HG03103 (cell line): ENCODE measurements at regions not wholly inside any gene's neighbourhood (a gene's known extent, or its start where the extent isn't known, plus 50 kb on each side); places are given as distances from the start of the nearest gene placed in this dataset.
"Not testable (repeated sequence)": the region's sequence is repeated elsewhere in the genome, so short reads cannot be mapped to it uniquely, and the experiment has no call there.

Experiments used
- ATAC-seq: cut with Tn5 transposase; IDR thresholded peaks from one replicate; pipeline ENCODE4 v1.9.1; 2021; ENCODE audit warnings: low read depth; ENCODE audit not compliant: unreplicated experiment

- ATAC-seq: no peak
These were observed 212.8 kb downstream of the GPAT3 start for GRCh38 chr4:83748711-83749110.

DNA sequence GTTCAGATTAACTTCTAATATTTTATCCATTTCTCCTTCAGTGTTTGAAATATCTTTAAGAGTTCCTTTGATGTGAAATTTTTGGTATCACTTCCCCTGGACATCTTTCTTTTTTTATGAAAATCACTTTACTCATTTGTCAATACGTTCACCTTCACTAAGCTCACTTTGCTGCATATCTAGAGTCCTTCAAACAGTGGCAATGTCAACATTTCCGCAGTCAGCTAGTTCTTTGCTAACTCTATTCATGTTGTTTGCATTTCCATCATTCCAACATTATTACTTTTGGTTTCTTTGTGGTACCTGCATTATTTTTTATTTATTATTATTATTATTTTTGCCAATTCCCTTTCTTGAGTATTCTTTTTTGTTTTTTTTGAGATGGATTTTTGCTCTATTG is 203.0 kb downstream of the GPAT3 start:
- ATAC-seq: no peak

- no peak for ATAC-seq
These were observed 198.7 kb downstream of the GPAT3 start for GRCh38 chr4:83734576-83734975.

DNA sequence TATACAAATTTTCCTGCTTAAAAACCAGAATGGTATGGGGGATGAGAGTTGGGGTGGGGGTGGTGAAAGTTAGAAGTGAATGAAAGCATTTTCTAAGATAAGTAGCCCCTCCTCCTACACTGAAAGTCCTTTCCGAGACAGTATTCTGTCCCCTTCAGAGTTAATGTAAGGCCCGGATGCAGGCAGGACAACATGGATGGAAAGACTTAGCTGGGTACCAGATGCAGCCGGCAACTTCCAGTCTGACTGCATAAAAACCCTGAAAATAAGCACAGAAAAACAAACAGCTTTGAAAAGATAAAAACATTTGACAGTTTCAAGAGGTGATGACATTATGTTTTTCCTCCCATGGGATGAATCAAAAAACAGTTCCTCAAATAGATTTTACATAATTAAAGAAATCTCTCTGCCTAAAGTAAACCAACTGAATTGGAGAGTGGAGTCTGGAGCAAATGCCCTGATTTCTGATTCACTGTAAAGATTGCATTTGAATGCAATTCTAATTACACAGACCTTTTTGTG is 196.3 kb downstream of the GPAT3 start:
- ATAC-seq: no peak

DNA sequence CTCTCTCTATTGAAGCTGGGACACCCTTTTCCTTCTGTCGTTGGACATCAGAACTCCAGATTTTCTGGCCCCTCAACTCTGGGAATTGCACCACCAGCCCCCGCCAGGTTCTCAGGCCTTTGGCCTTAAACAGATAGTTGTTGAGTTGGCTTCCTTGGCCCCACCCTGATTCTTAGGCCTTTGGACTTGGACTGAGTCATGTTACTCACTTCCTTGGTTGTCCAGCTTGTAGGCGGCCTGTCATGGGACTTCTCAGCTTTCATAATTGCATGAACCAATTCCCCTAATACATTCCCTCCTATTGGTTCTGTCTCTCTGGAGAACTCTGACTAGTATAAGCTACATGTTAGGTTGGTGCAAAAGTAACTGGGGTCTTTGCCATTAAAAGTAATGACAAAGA is 195.7 kb downstream of the GPAT3 start:
- no peak for ATAC-seq

- ATAC-seq: not testable (repeated sequence)
These were observed 195.1 kb downstream of the GPAT3 start for GRCh38 chr4:83730958-83731357.

DNA sequence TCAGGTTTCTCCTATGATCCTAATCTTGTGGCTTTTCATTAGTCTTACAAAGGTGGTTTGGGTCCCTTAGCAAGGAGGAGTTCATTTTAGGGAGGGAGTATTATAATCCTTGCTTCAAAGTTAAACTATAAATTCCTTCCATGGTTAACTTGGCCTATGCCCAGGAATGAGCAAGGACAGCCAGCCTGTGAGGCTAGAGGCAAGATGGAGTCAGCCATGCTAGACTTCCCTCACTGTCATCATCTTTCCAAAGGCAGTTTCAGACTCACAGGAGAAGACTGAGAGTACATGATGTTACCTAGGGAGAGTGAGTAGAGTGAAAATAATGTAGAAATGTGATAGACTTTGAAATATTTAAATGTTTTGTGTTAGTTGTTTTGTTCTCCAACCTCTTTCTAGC is 192.3 kb downstream of the GPAT3 start:
- ATAC-seq: no peak

DNA sequence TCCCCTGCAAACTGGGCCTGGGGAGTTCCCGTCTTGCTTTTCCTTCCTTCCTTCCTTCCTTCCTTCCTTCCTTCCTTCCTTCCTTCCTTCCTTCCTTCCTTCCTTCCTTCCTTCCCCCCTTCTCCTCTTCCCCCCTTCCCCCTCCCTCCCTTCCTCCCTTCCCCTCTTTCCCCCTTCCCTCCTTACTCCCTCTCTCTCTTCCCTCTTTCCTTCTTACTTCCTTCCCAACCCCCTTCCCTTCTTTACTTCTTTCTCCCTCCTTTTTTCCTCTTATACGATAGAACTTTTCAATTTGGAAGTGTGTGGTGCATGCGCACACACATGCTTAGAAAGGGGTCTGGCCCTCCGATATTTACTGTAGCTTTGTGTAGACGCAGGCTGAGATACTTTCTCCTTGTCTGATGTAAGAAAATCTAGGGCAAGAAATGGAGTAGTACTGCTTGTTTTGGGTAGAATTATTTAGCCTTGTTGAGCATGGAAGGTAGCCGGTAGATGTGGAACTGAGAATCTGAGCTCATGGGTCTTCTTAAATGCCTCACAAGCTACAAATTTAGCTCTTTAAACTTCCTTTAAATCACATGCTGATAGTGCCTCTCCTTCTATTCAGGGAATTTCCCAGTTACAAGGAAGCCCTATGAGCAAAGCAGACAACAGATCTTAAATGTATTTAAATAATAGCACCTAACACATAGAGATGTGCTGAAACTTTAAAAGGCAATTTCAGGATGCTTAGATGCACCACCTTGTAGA is 189.6 kb downstream of the GPAT3 start:
- no peak for ATAC-seq

DNA sequence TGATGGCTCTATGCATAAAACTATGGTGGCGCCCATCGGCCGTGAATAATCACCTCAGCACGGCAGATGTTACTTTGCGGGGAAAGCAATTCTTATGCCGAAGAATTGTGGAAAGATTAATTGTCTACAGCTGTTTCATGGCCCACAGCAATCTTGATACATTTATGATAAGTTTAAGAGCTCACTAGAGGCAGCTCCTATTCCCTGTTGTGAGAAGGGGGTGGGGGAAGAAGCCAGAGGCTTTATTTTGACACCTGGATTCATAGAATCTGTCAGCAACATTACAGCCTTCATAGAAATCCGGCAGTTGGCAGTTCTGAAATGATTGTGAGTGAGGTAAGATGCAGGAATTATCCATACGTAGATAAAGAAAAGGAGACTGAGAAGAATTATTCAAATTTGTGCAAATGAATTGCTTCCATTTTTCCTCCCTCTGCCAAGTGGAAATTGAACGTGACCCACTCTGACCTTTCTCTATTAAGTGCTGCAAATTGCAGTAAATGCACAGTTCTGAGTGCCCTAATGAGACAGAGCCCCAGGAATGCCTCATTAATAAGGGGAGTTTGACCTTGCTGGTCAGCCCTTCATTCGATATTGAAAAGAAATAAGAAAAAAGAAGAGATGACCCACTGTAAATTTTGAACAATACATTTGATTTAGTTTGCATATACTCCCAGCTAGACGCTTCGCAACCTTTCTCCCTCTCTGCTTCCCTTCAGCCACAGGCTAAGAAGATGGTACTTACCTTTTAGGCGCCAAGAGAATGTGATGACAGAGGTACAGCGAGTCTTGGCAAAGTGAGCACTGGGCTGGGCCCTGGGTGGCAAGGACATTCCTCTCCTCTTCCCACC is 188.8 kb downstream of the GPAT3 start:
- ATAC-seq: no peak

- no peak for ATAC-seq
These were observed 187.7 kb downstream of the GPAT3 start for GRCh38 chr4:83723609-83724008.

- no peak for ATAC-seq
These were observed 186.9 kb downstream of the GPAT3 start for GRCh38 chr4:83722730-83723269.

DNA sequence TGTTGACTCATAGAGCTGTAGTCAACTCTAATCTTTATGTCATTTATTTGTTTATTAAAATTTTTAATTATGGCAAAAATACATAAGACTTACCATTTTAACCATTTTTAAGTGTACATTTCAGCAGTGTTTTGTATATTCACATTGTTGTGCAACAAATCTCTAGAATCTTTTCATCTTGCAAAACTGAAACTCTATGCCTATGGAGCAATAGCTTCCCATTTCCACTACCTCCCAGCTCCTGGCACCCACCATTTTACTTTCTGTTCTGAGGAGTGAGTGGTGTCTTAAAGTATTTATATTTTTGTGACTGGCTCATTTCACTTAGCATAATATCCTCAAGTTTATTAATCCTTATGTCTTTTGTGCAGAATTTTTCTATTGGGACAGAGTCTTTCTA is 181.0 kb downstream of the GPAT3 start:
- ATAC-seq: no peak

DNA sequence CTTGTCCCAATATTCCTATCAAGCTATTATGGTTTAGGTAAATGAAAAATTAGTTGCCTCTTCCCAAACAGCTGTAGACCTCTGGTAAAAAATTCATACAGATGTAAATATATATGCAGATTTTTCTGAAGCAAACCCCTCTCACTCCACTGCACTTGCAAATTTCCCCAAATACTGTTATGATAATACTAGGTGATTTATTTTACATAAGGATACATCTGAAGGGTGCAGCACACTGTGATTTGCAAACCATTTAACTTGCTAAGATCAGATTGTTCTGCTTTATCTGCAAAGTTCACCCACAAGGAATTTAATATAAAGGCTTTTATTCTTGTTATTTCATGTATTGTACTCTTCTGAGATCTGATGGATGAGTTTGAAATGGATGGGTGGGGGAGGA is 177.0 kb downstream of the GPAT3 start:
- ATAC-seq: no peak

DNA sequence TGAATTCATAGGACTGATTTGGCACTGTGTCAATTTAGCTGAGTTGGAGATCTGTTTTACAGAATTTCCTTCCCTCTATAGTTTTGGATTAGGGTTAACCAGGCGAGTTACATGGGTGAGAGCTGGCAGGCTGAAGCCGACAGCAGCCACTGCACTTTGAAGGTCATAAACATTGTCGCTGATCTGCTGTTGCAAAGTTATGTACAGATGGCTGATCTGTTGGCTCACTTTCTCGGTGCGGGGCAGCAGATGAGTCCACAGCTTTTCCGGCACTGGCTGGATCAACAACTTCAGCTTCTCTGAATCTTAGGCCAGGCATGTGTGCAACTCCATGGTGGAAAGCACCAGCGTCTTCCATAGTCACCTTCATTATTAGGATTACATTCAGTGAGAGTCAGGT is 173.7 kb downstream of the GPAT3 start:
- no peak for ATAC-seq

- no peak for ATAC-seq
These were observed 172.7 kb downstream of the GPAT3 start for GRCh38 chr4:83708500-83709175.

DNA sequence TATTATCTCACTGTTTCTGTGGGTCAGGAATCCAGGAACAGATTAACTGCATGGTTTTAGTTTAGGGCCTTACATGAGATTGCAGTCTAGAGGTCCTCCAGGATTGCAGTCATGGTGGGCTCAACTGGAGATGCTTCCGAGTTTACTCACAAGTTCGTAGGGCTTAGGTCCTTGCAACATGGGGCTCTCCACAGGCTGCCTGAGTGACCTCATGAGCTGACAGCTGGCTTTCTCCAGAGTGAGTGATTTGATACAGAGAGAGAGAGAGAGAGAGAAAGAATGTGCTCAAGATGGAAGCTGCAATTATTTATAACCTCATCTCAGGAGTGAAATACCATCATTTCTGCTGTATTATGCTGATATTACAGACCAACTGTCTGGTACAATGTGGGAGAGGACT is 168.9 kb downstream of the GPAT3 start:
- no peak for ATAC-seq

GRCh38 chr4:83703752-83704151 is 167.8 kb downstream of the GPAT3 start:
- ATAC-seq: no peak

GRCh38 chr4:83701041-83701440 is 165.1 kb downstream of the GPAT3 start:
- ATAC-seq: no peak

- ATAC-seq: no peak
These were observed 163.4 kb downstream of the GPAT3 start for GRCh38 chr4:83699358-83699757.

GRCh38 chr4:83692028-83692427 is 156.1 kb downstream of the GPAT3 start:
- ATAC-seq: no peak

GRCh38 chr4:83686166-83686565 is 150.3 kb downstream of the GPAT3 start:
- ATAC-seq: no peak
